GM10266 (cell line): ENCODE measurements at regions not wholly inside any gene's neighbourhood (a gene's known extent, or its start where the extent isn't known, plus 50 kb on each side); places are given as distances from the start of the nearest gene placed in this dataset.

Experiments
- DNase-seq: peaks from one replicate; pipeline ENCODE4 v3.0.0; 2012; ENCODE audit errors: extremely low spot score
- CTCF ChIP-seq: IDR thresholded peaks from 2 replicates; pipeline ENCODE4 v1.5.1; 2012; ENCODE audit warnings: mild to moderate bottlenecking, low read depth; ENCODE audit not compliant: control insufficient read depth, insufficient read depth; ENCODE audit errors: missing control alignments

- no peak for DNase-seq
- no peak for TF ChIP-seq CTCF
These were observed 893.0 kb downstream of the UQCRFS1 start for GRCh38 chr19:28319918-28320317.

- TF ChIP-seq CTCF, result no peak
- DNase-seq, result no peak
These were observed 893.7 kb downstream of the UQCRFS1 start for GRCh38 chr19:28319227-28319626.

- no peak for DNase-seq
- no peak for TF ChIP-seq CTCF
These were observed 894.3 kb downstream of the UQCRFS1 start for GRCh38 chr19:28318469-28319179.

- TF ChIP-seq CTCF, result no peak
- no peak for DNase-seq
These were observed 896.5 kb downstream of the UQCRFS1 start for GRCh38 chr19:28316464-28316863.

- no peak for DNase-seq
- TF ChIP-seq CTCF, result no peak
These were observed 898.2 kb downstream of the UQCRFS1 start for GRCh38 chr19:28314756-28315155.

GRCh38 chr19:28314287-28314686 is 898.7 kb downstream of the UQCRFS1 start:
- no peak for TF ChIP-seq CTCF
- DNase-seq, result no peak

GRCh38 chr19:28313633-28314032 is 899.3 kb downstream of the UQCRFS1 start:
- TF ChIP-seq CTCF, result no peak
- no peak for DNase-seq
